Tibial nerve (tissue), 3 donors: ENCODE measurements at regions not wholly inside any gene's neighbourhood (a gene's known extent, or its start where the extent isn't known, plus 50 kb on each side); places are given as distances from the start of the nearest gene placed in this dataset.

Source experiments
- POLR2A ChIP-seq, 2 donors: fragments of 450-650 bp; IDR thresholded peaks; one replicate each; pipeline ENCODE4 v1.6.1; 2017; ENCODE audit warnings: antibody characterized with exemption in 2 of 2, mild to moderate bottlenecking in 2 of 2, moderate library complexity in 2 of 2
- TF ChIP-seq, protein P1 (sequence below), 5 experiments: fragments of 200-600 bp in 3 of 5; fragments of 450-650 bp in 2 of 5; sonication (generic) in 3 of 5; IDR thresholded peaks; one replicate each; pipeline ENCODE4 v1.5.1; 2016 to 2019; ENCODE audit warnings: antibody characterized with exemption in 5 of 5, mild to moderate bottlenecking in 3 of 5, moderate library complexity in 2 of 5

DNA sequence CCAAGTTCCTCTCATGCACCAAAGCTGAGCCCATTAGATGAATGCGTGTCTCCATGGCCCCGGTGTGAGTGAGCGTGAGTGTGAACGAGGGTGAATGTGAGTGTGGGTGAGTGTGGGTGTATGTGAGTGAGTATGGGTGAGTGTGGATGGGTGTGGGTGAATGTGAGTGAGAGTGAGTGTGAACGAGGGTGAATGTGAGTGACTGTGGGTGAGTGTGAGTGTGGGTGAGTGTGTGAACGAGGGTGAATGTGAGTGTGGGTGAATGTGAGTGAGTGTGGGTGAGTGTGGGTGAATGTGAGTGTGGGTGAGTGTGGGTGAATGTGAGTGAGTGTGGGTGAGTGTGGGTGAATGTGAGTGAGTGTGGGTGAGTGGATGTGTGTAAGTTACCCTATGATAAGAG is 1521.8 kb upstream of the TENM3 start:
- TF ChIP-seq, protein P1, sequence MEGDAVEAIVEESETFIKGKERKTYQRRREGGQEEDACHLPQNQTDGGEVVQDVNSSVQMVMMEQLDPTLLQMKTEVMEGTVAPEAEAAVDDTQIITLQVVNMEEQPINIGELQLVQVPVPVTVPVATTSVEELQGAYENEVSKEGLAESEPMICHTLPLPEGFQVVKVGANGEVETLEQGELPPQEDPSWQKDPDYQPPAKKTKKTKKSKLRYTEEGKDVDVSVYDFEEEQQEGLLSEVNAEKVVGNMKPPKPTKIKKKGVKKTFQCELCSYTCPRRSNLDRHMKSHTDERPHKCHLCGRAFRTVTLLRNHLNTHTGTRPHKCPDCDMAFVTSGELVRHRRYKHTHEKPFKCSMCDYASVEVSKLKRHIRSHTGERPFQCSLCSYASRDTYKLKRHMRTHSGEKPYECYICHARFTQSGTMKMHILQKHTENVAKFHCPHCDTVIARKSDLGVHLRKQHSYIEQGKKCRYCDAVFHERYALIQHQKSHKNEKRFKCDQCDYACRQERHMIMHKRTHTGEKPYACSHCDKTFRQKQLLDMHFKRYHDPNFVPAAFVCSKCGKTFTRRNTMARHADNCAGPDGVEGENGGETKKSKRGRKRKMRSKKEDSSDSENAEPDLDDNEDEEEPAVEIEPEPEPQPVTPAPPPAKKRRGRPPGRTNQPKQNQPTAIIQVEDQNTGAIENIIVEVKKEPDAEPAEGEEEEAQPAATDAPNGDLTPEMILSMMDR (IDR thresholded peaks at IDR 0.05) = no peak
- TF ChIP-seq POLR2A (IDR thresholded peaks at IDR 0.05) = no peak
